ENCODE measurements at regions not wholly inside any gene's neighbourhood (a gene's known extent, or its start where the extent isn't known, plus 50 kb on each side); places are given as distances from the start of the nearest gene placed in this dataset.

DNA sequence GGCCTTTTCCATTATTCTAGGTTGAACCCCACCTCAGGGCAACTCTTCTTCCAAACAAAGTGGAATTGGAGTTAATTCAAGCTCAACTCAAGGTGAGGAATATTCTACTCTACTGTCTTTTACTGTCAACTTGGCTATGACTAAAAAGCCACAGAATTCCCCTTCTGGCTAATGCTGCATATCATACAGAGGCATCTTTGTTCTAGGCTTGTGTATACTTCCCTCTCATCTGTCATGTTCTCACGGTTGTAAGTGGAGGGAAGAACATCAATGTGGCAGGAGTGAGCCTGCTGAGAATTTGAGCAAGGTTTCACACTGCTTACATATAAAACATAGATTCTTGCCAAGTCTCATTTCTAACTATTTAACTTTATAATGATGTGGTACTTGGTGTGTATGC, 921.4 kb upstream of the CNTN5 start:
- no peaks in the 10 kb centered on the region for H3K9me3 ChIP-seq (ENCODE audit: control insufficient read depth, insufficient read depth, low read length)
- H3K4me1 ChIP-seq (ENCODE audit: control insufficient read depth, insufficient read depth, low read length): no peaks in the 10 kb centered on the region
- H3K56ac ChIP-seq (ENCODE audit: extremely low read depth, insufficient read depth, low read length): no peak overlapping the region
- no peak overlapping the region for H3K9ac ChIP-seq (ENCODE audit: low read depth, low read length)
- no peak overlapping the region for H2BK5ac ChIP-seq (ENCODE audit: low read depth, low read length, poor library complexity, severe bottlenecking)
- H2BK120ac ChIP-seq (ENCODE audit: low read depth, low read length): no peak overlapping the region
- in situ Hi-C loops (cut with MboI; ENCODE audit: low sequenced_read_pairs) (no loop called here), intact Hi-C loops (cut with micrococcal nuclease) (no loop called here), dilution Hi-C loops (cut with HindIII; ENCODE audit: low sequenced_read_pairs, unreplicated experiment) (no loop called here)
- no peak overlapping the region for H2AK5ac ChIP-seq (ENCODE audit: low read depth, low read length)
- H3K36me3 ChIP-seq (ENCODE audit: control insufficient read depth, insufficient read depth, low read length): no peaks in the 10 kb centered on the region
- H2BK15ac ChIP-seq (ENCODE audit: low read depth, low read length): no peak overlapping the region
- H3K4ac ChIP-seq (ENCODE audit: low read depth, low read length): no peak overlapping the region
- no peak overlapping the region for H3K27ac ChIP-seq (ENCODE audit: insufficient read depth, low read length)
- ChIA-PET CTCF (no interaction called here), POLR2A (ENCODE audit: unreplicated experiment) (no interaction called here)
- H3K4me2 ChIP-seq (ENCODE audit: low read depth, low read length): no peak overlapping the region
- H2AFZ ChIP-seq (replicated peaks; ENCODE audit: low read length, poor library complexity): no peak overlapping the region
- no peak overlapping the region for H3K18ac ChIP-seq (ENCODE audit: low read depth, low read length)
- TF ChIP-seq ELK1 (IDR thresholded peaks at IDR 0.05; ENCODE audit: borderline replicate concordance, low read depth, low read length): no peak
- DNase-seq (no peak), ATAC-seq (ENCODE audit: low read depth) (no peak)
- no peak overlapping the region for H4K5ac ChIP-seq (ENCODE audit: low read depth, low read length)
- no peak overlapping the region for H3K23ac ChIP-seq (ENCODE audit: low read depth, low read length)
- no peak overlapping the region for H4K91ac ChIP-seq (ENCODE audit: insufficient read depth, low read depth, low read length)
- no peak overlapping the region for H2BK20ac ChIP-seq (ENCODE audit: low read depth, low read length)
- no peaks in the 10 kb centered on the region for H3K79me1 ChIP-seq (ENCODE audit: low read depth in 1 of 2, low read length in 2 of 2)
- no peak overlapping the region for H3K4me3 ChIP-seq (ENCODE audit: insufficient read depth, low read depth, low read length)
- H4K8ac ChIP-seq (ENCODE audit: low read depth in 2 of 2, low read length in 2 of 2): no peak overlapping the region
- WGBS, 2 experiments (ENCODE audit: extremely low coverage in 2 of 2, insufficient read length in 1 of 2): no CpG with 5 or more reads among the region's 1 CpG
- no peaks in the 10 kb centered on the region for H3K27me3 ChIP-seq (ENCODE audit: control insufficient read depth, insufficient read depth, low read length)
- BruUV-seq (replicated peaks): no TSS peak
- no peaks in the 10 kb centered on the region for H4K20me1 ChIP-seq (ENCODE audit: insufficient read depth, low read length)
- H3K9me1 ChIP-seq (ENCODE audit: insufficient read depth, low read length): no peaks in the 10 kb centered on the region
- H2AK9ac ChIP-seq (replicated peaks; ENCODE audit: low read depth, low read length, poor library complexity): no peak overlapping the region
- H3K14ac ChIP-seq (replicated peaks; ENCODE audit: low read depth, low read length): no peak overlapping the region

Measured in IMR-90 (cell line).